Kidney epithelial cell (primary cell): ENCODE measurements at regions not wholly inside any gene's neighbourhood (a gene's known extent, or its start where the extent isn't known, plus 50 kb on each side); places are given as distances from the start of the nearest gene placed in this dataset.
"Not testable (repeated sequence)": the region's sequence is repeated elsewhere in the genome, so short reads cannot be mapped to it uniquely, and the experiment has no call there.

Source experiments
- DNase-seq: peaks from one replicate; pipeline ENCODE4 v3.0.0-alpha.2; 2010; ENCODE audit warnings: low read depth
- H3K27me3 ChIP-seq: 2 replicates; pipeline ENCODE4 v1.6.0; 2011; ENCODE audit warnings: low read length; ENCODE audit not compliant: control insufficient read depth, insufficient read depth
- H3K36me3 ChIP-seq: 2 replicates; pipeline ENCODE4 v1.5.1; 2011; ENCODE audit warnings: low read length; ENCODE audit not compliant: control insufficient read depth, insufficient read depth
- H3K4me3 ChIP-seq: 2 replicates; pipeline ENCODE4 v1.5.1; 2011; ENCODE audit warnings: low read depth, mild to moderate bottlenecking, control low read depth, low read length
- CTCF ChIP-seq: IDR thresholded peaks from 2 replicates; pipeline ENCODE4 v1.5.1; 2011; ENCODE audit warnings: mild to moderate bottlenecking, moderate library complexity, low read length, control low read depth, inconsistent platforms; ENCODE audit not compliant: insufficient read depth, poor library complexity, severe bottlenecking

DNA sequence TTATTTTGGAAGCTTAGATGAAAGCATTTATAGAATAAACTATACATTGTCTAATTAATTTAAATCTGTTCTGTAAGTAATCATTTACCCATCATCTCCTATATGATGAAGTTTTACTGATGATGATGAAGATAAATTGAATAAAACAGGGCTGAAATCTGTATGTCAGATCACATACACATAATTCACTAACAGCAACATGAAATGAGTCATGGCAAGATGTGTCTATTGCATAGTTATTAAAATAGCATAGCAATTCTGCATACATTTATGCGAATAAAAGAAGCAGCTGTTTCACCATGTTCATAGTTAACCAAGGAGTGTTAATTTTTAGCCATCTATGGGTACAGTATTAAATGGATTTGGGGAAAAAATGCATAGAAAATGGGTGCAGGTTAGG is 424.9 kb downstream of the LIG4 start:
- no peak for DNase-seq
- H3K4me3 ChIP-seq: no peak overlapping the region
- TF ChIP-seq CTCF: no peak
- H3K27me3 ChIP-seq: no peaks in the 10 kb centered on the region
- no peaks in the 10 kb centered on the region for H3K36me3 ChIP-seq

DNA sequence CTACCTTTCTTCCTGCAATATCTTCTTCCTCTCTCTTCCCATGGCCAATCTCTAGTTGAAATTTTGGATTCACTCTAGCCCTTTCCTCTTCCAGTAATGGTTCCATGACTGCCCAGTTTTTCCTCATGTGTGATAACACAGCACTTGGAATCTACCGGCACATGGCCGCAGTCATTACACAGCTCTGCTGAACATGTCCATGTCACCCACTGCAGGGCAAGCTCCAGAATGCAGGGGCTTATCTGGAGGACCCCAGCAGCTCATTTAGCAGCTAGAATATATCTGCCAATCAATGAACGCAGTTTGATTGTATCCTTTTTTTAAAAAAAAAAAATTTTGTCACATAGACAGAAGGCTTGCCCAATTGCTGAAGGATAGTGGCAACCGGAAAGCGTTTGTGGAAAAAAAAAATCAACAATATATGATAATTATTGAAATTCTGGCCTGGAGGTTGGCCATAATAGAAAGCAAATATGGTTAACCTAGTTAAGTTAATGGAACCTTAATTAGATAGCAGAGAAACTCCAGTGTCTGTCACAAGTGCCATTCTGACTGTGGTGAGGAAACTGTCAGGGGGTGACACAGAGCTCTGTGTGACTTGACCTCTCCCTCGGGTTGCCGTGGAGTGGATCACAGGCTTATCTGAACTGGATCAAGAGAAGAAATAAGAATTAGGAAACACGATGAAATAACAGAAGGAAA is 426.7 kb downstream of the LIG4 start:
- H3K4me3 ChIP-seq: no peak overlapping the region
- H3K36me3 ChIP-seq: no peaks in the 10 kb centered on the region
- no peaks in the 10 kb centered on the region for H3K27me3 ChIP-seq
- no peak for DNase-seq
- TF ChIP-seq CTCF: no peak

DNA sequence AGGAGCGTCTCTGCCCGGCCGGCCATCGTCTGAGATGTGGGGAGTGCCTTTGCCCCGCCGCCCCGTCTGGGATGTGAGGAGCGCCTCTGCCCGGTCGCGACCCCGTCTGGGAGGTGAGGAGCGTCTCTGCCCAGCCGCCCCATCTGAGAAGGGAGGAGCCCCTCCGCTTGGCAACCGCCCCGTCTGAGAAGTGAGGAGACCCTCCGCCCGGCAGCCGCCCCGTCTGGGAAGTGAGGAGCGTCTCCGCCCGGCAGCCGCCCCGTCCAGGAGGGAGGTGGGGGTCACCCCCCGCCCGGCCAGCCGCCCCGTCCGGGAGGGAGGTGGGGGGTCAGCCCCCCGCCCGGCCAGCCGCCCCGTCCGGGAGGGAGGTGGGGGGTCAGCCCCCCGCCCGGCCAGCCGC is 432.7 kb downstream of the LIG4 start:
- not testable (repeated sequence) for H3K4me3 ChIP-seq, H3K27me3 ChIP-seq, DNase-seq, H3K36me3 ChIP-seq

- Histone ChIP-seq H3K36me3 (peaks cover 1% of the 10 kb centered on the region), H3K4me3 (no peak overlapping the region), H3K27me3 (no peaks in the 10 kb centered on the region)
- TF ChIP-seq CTCF: no peak
- no peak for DNase-seq
Observed at GRCh38 chr13:107778094-107778493, 437.2 kb downstream of the LIG4 start.

GRCh38 chr13:107770541-107770940 is 444.8 kb downstream of the LIG4 start:
- Histone ChIP-seq H3K4me3 (no peak overlapping the region), H3K36me3 (no peaks in the 10 kb centered on the region), H3K27me3 (no peaks in the 10 kb centered on the region)
- no peak for DNase-seq
- no peak for TF ChIP-seq CTCF

DNA sequence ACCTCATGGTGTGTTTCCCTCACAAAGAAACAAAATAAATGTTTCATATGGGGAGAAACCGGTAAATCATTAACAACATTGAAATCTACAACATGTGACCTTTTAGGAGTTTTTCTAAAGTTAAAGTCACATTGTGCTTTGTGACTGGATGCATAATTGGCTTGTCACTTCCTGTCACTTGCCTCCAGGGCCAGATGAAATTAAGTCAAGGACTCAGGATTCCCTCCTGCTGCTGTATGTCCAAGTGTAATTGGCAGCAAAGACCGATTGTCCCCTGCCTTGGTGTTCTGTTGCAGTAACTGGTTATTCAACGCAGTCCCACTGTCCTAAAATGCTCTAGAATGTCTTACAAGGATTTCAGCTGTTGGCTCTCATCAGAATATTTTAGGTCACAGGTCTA is 448.2 kb downstream of the LIG4 start:
- no peak overlapping the region for H3K4me3 ChIP-seq
- TF ChIP-seq CTCF: no peak
- no peak for DNase-seq
- H3K27me3 ChIP-seq: no peaks in the 10 kb centered on the region
- no peaks in the 10 kb centered on the region for H3K36me3 ChIP-seq
